Brain microvascular endothelial cell (primary cell): ENCODE measurements at regions not wholly inside any gene's neighbourhood (a gene's known extent, or its start where the extent isn't known, plus 50 kb on each side); places are given as distances from the start of the nearest gene placed in this dataset.
A peak's percentile ranks its signal among the peaks of the same experiment; 100 is the strongest.

Experiments used
- DNase-seq: peaks from one replicate; pipeline ENCODE4 v3.0.0-alpha.2; 2020
- H3K27ac ChIP-seq: fragments of 250-450 bp; sonication (Bioruptor Pico); 2 replicates; pipeline ENCODE4 v1.5.1; 2020; ENCODE audit warnings: mild to moderate bottlenecking, moderate library complexity
- H3K27me3 ChIP-seq: fragments of 250-450 bp; sonication (Bioruptor Pico); replicated peaks from 2 replicates; pipeline ENCODE4 v1.5.1; 2020; ENCODE audit warnings: mild to moderate bottlenecking
- H3K36me3 ChIP-seq: fragments of 250-450 bp; sonication (Bioruptor Pico); replicated peaks from 2 replicates; pipeline ENCODE4 v1.5.1; 2020; ENCODE audit warnings: mild to moderate bottlenecking
- H3K4me3 ChIP-seq: 2 replicates; pipeline ENCODE4 v1.5.1; 2011; ENCODE audit warnings: low read depth, mild to moderate bottlenecking, control low read depth, low read length, moderate library complexity
- in situ Hi-C: cut with HindIII; loops from 2 replicates; pipeline ENCODE4 v1.10.0; 2017; ENCODE audit warnings: low sequenced_read_pairs, low pct_ligation_motif_present
- TF ChIP-seq, protein P1 (sequence below): IDR thresholded peaks from 2 replicates; pipeline ENCODE4 v1.5.1; 2011; ENCODE audit warnings: low read depth, mild to moderate bottlenecking, moderate library complexity, low read length, control low read depth, inconsistent platforms; ENCODE audit errors: missing control alignments

DNA sequence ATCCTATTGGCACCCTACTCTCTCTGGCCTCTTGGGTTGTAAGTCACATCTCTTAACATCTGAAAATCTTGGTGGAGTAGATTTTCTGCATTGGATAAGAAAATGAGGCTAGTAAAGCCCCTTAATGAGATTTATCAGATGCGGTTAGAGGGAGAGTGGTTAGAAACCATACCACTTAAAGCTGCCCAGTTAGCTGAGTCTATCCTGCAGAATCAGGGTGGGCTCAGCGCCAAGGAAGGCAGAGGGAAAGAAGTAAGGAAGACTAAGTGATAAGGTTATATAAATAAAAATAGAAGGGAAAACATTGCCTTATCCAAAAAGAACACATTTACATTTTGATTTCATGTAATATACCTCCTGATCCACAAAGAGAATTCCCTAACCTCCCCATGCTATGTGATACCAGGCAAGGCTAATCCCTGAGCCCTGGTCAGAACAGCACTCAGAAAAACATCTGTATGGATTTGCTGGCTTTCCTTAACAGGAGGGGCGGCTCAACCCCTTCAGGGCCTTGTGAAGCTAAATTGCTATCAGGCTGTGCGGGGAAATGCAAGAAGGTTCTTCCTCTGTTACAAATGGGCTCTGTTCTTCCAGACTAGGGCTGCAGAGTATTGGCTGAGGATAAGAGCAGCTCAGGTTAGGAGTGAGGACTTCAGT is 101.7 kb downstream of the SNX19 start:
- no peaks in the 10 kb centered on the region for H3K27me3 ChIP-seq
- H3K4me3 ChIP-seq = no peak overlapping the region
- TF ChIP-seq, protein P1, sequence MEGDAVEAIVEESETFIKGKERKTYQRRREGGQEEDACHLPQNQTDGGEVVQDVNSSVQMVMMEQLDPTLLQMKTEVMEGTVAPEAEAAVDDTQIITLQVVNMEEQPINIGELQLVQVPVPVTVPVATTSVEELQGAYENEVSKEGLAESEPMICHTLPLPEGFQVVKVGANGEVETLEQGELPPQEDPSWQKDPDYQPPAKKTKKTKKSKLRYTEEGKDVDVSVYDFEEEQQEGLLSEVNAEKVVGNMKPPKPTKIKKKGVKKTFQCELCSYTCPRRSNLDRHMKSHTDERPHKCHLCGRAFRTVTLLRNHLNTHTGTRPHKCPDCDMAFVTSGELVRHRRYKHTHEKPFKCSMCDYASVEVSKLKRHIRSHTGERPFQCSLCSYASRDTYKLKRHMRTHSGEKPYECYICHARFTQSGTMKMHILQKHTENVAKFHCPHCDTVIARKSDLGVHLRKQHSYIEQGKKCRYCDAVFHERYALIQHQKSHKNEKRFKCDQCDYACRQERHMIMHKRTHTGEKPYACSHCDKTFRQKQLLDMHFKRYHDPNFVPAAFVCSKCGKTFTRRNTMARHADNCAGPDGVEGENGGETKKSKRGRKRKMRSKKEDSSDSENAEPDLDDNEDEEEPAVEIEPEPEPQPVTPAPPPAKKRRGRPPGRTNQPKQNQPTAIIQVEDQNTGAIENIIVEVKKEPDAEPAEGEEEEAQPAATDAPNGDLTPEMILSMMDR = no peak
- H3K36me3 ChIP-seq = no peaks in the 10 kb centered on the region
- in situ Hi-C loops = no loop called here
- no peak overlapping the region for H3K27ac ChIP-seq
- no peak for DNase-seq

DNA sequence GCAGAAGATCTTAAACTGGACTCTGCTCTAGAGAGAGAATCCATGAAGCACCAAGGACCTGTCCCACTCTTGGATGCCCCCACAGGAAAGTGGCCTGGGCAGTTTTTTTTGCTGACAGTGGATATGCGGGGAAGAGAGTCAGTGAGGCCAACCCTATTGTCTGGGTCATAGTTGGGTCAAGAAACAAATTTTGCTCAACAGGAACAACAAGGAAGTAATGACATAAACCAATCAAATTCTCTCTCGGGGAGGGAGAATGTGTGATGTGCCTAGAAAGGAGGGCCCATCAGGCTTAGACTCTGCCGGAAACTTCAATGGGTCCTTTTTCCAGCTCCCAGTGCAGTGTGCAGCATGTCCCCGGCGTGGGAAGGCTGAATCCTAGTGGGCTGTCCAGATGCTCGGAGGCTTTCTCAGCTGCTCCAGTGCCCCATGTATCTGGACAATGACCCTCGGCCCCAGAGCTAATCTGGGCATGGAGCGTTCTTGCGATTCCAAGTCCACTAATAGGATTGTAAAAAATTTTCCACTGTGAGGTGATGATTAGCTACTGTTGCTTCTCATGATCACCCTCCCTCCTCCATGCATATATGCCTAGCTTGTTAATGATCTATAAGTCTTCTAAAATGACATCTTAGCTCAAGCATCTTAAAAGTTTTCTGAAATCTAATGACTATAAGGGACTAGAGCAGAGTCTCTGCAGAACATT is 101.0 kb downstream of the SNX19 start:
- TF ChIP-seq, protein P1 = no peak
- in situ Hi-C loops = no loop called here
- no peaks in the 10 kb centered on the region for H3K36me3 ChIP-seq
- H3K4me3 ChIP-seq = no peak overlapping the region
- H3K27me3 ChIP-seq = no peaks in the 10 kb centered on the region
- H3K27ac ChIP-seq = no peak overlapping the region
- DNase-seq = no peak

DNA sequence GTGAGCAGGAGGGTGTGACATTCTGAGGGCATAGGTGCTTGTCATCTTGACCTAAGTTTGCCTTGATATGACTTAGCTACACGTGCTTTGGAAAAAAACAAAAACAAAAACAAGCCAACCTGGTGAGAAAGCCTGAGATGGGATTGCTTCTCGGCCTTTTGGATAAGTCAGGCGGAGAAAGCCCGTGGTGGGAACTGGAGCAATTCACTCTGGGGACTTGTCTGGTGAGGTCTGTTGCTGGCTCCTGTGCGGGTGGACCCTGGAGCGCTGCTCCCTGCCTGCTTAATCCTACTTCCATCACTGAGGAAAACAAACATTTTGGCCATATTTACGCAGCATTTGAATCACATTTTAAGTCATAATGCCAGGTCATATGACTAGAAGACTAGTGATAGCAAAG is 100.3 kb downstream of the SNX19 start:
- TF ChIP-seq, protein P1 = no peak
- Histone ChIP-seq H3K4me3 (no peak overlapping the region), H3K36me3 (no peaks in the 10 kb centered on the region), H3K27ac (no peak overlapping the region), H3K27me3 (no peaks in the 10 kb centered on the region)
- in situ Hi-C loops = no loop called here
- no peak for DNase-seq

DNA sequence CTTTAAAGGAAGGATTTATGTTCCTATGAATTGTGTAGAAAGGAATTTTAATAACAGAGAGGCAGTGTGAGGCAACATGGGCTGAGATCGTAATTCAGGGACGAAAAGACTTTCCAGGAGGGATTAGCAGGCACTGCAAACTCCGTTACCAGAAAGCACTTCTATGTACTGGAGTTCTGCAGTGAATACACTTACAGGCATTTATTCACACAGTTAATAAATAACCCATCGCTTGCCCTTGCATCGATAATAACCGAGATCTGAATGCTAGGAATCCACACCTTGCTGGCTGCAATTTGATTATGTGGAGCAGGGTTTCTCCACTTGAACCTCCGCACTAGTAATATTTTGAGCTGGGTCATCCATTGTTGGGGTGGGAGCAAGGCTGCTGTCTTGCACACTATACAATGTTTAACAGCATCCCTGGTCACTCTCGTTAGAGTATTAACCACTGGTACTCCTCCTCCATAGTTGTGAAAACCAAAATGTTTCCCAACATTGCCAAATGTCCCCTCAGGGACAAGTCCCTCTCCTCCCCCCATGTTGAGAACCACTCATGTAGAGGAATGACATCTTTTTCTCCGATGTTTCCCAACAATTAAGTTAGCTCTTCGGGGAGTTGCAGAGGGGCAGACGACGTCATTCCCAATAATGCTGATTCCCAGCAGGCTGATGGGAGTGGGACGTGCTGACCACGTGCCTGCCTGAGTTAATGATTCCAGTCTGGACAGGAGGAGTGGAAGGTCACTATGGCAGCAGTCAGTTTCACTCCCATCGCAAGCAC is 99.5 kb downstream of the SNX19 start:
- H3K27ac ChIP-seq = no peak overlapping the region
- TF ChIP-seq, protein P1 = no peak
- DNase-seq = no peak
- no peaks in the 10 kb centered on the region for H3K27me3 ChIP-seq
- in situ Hi-C loops = no loop called here
- no peaks in the 10 kb centered on the region for H3K36me3 ChIP-seq
- H3K4me3 ChIP-seq = no peak overlapping the region

DNA sequence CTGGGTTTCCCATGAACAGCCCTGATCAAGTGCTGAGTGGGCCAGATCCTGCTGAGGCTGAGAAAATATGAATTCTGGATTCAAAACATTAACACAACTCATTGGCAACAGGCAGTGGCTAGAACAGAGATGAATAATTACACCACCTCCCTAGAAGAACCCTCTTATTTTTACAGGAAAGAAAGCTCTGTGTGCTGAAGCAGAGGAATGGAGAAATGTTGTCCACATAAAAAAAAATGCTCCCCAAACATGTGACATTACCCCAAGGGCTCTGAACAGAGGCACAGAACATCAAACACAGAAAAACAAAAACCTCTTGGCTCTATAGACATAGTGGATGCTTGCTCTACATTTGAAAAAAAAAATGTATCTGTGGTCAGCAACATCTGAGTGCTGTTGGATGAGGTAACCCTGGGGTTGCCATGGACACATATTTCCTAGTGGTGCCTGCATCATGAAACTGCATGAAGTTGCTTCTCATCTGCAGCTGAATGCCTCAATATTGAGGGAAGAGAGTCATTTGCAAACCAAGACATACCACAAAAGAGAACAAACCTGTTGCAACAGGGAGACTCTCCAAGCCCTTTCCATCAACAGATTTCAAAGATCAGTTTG is 98.8 kb downstream of the SNX19 start:
- DNase-seq = peak; percentile 86
- H3K27ac ChIP-seq = no peak overlapping the region
- in situ Hi-C loops = no loop called here
- H3K36me3 ChIP-seq = no peaks in the 10 kb centered on the region
- H3K4me3 ChIP-seq = no peak overlapping the region
- H3K27me3 ChIP-seq = no peaks in the 10 kb centered on the region
- TF ChIP-seq, protein P1 = no peak
